Bronchial epithelial cell (primary cell): ENCODE measurements at regions not wholly inside any gene's neighbourhood (a gene's known extent, or its start where the extent isn't known, plus 50 kb on each side); places are given as distances from the start of the nearest gene placed in this dataset.

Source experiments
- DNase-seq: peaks from one replicate; pipeline ENCODE4 v3.0.0-alpha.2; 2010; ENCODE audit warnings: low read depth
- FAIRE-seq: peaks from 2 replicates; lab custom pipeline; 2011; peaks lifted over from hg19 to GRCh38; lab: Jason Lieb, UNC
- H3K27me3 ChIP-seq: 2 replicates; pipeline ENCODE4 v1.5.1; 2011; ENCODE audit warnings: low read length; ENCODE audit not compliant: control insufficient read depth, insufficient read depth
- H3K36me3 ChIP-seq: 2 replicates; pipeline ENCODE4 v1.5.1; 2011; ENCODE audit warnings: low read length; ENCODE audit not compliant: control insufficient read depth, insufficient read depth
- H3K4me3 ChIP-seq: 2 replicates; pipeline ENCODE4 v1.5.1; 2011; ENCODE audit warnings: mild to moderate bottlenecking, low read depth, low read length, control low read depth
- TF ChIP-seq, protein P1 (sequence below): IDR thresholded peaks from 2 replicates; pipeline ENCODE4 v1.5.1; 2011; ENCODE audit warnings: mild to moderate bottlenecking, moderate library complexity, low read length, control low read depth, inconsistent platforms; ENCODE audit not compliant: insufficient read depth, severe bottlenecking

- no peaks in the 10 kb centered on the region for H3K36me3 ChIP-seq
- TF ChIP-seq, protein P1, sequence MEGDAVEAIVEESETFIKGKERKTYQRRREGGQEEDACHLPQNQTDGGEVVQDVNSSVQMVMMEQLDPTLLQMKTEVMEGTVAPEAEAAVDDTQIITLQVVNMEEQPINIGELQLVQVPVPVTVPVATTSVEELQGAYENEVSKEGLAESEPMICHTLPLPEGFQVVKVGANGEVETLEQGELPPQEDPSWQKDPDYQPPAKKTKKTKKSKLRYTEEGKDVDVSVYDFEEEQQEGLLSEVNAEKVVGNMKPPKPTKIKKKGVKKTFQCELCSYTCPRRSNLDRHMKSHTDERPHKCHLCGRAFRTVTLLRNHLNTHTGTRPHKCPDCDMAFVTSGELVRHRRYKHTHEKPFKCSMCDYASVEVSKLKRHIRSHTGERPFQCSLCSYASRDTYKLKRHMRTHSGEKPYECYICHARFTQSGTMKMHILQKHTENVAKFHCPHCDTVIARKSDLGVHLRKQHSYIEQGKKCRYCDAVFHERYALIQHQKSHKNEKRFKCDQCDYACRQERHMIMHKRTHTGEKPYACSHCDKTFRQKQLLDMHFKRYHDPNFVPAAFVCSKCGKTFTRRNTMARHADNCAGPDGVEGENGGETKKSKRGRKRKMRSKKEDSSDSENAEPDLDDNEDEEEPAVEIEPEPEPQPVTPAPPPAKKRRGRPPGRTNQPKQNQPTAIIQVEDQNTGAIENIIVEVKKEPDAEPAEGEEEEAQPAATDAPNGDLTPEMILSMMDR: no peak
- H3K27me3 ChIP-seq: no peaks in the 10 kb centered on the region
- FAIRE-seq: no peak
- no peak overlapping the region for H3K4me3 ChIP-seq
- no peak for DNase-seq
Measured at GRCh38 chr14:104388011-104388521, 191.5 kb upstream of the C14orf180 start.

DNA sequence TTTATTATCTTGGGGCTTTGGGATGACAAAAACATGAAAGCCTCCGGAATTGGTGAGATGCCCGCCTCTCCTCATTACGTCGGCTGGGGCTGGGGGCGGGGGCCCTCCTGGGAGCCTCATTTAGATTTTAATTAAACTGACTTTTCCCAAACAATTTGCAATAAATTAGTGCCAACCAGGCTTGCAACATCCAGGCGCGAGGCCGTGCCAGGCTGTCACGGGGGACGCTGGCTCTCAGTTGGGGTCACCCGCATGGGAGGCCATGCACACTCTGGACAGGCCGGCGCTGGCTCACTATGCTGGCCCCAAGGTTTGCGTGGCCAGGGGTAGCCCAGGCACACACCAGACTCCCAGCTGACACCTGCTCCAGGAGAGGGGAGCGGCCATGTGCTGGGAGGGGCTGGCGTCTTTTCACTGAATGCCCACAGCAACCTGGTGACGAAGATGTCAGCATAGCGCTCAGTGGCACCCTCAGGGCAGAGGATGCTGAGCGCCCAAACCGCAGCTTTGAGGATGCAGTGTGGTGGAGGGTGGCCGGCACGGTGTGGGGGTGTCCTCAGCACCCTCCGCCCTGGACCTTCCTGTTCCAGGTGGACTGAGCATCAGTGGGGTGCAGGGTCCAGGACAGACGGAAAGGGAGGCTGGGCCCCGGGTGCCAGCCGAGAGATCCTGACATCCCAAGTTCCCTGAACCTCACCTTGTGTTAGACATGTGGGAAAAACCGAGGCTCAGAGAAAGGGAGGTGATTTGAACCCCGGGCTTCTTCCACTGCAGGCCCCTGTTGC is 190.8 kb upstream of the C14orf180 start:
- DNase-seq (no peak), FAIRE-seq (no peak)
- TF ChIP-seq, protein P1: no peak
- H3K4me3 ChIP-seq: no peak overlapping the region
- no peaks in the 10 kb centered on the region for H3K27me3 ChIP-seq
- H3K36me3 ChIP-seq: no peaks in the 10 kb centered on the region

DNA sequence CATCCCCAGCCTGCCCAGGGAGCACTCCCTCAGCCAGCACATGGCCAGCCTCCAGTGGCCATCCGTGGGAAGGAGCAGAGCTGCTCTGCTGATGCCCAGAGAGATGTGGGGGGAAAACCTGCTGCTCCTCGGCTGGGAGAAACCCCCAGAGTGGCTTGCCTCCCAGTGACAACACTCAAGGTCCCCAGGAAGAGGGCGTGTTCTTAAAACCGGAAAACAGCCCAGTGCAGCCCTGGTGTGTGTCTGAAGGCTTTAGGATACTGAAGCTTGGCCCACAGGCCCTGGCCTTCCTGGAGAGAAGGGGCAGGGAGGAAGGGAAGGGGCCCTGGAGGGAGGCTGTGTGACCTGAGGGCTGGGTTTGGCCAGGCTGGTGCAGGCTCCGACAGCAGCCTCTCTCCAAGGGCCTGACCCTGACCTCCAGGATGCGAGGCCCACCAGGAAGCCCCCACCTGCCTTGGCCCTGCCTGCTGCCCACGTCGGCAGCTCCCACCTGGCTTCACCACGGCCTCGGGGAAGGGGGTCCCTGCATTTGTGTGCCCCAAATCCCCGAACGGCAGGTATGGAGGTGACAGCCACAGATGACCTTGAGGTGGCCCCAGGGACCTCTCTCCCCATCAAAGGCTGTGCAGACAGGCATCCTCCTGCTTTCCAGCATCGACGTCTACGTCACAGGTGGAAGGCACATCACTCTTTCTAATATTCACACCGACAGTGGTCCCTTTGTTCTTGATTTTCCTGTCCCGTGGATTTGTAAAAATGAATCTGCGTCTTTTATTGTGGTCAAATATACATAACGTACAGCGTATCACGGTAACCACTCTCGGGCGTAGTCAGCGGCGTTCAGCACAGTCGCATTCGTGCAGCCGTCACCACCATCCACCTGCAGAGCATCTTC is 190.0 kb upstream of the C14orf180 start:
- DNase-seq (no peak), FAIRE-seq (no peak)
- Histone ChIP-seq H3K4me3 (no peak overlapping the region), H3K27me3 (no peaks in the 10 kb centered on the region), H3K36me3 (no peaks in the 10 kb centered on the region)
- TF ChIP-seq, protein P1: no peak

DNA sequence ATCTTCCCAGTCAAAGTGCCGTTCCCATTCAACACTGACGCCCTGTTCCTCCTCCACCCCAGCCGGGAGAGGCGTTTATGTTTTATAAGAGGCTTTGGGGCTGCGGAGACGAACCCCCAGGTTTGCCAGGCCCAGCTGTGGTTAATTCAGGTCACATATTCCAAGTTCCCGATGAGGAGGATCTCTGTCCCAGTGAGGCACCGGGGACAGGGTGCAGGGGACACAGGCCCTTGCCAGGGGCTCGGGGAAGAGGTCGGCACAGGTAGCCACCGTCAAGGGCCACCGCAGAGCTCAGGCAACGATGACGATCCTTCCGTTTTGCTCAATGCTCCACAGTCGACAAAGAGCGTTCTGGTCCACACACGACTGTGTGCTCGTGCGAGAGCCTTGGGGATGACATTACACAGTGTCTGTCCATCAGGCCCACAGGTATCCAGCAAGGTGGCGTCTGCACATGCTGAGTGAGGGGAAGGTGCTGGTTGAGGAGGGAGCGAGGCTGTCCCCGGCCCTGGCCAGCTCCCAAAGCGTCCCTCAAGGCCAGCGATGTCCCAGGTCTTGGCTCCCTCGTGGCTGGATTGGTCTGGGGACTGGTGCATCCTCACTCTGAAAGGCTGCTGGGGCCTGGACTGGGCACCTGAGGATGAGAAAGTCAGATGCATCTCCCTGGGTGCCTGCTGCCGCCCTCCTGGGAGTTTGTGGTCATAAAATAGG is 189.2 kb upstream of the C14orf180 start:
- Histone ChIP-seq H3K4me3 (no peak overlapping the region), H3K36me3 (no peaks in the 10 kb centered on the region), H3K27me3 (no peaks in the 10 kb centered on the region)
- FAIRE-seq (no peak), DNase-seq (no peak)
- TF ChIP-seq, protein P1: no peak

DNA sequence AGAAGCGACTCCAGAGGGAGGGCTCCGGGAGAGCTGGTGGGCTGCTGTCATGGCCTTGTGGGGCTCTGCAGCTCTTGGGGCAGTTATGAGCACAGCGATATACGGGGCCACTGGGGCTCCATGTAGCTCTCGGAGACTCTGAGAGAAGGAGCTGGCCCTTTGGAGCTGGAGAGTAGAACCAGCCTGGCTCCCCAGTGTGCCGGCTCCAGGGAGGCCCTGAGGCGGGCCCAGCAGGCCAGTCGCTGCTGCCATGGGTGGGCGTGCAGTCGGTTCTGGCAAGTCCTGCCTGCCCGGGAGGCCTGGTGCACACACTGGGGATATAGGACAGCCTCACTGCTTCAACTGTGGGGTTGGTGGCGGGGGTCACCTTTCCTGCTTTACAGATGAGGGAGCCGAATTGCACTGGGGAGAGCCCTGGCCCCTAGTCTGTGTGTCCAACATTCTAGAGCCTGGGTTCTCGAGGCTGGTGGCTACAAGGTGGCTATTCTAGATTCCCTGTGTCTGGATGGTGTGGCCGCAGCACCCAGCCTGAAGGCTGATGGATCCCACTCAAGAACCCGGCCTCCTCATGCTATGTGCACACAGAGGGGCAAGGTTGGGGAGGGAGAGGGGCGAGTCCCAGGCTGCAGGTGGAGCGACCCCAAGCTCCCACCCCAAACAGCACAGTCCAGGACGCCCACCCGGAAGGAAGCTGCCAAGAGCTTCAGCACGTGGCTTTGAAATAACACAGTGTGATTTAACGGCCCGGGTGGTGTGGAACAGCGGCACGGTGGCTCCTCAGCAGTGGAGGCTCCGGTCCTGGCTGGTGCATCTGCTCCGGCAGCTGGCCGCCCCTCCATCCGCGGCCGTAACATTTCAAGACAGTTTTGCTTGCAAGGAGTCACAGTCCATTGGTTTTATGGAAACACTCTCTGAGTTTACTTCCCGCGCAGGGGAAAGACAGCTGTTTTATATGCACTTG is 188.3 kb upstream of the C14orf180 start:
- FAIRE-seq (no peak), DNase-seq (no peak)
- H3K27me3 ChIP-seq: no peaks in the 10 kb centered on the region

More for the DNA sequence above, 188.3 kb upstream of the C14orf180 start:
- TF ChIP-seq, protein P1: no peak
- Histone ChIP-seq H3K4me3 (no peak overlapping the region), H3K36me3 (no peaks in the 10 kb centered on the region)
